ENCODE measurements at regions not wholly inside any gene's neighbourhood (a gene's known extent, or its start where the extent isn't known, plus 50 kb on each side); places are given as distances from the start of the nearest gene placed in this dataset.
A peak's percentile ranks its signal among the peaks of the same experiment; 100 is the strongest.

DNA sequence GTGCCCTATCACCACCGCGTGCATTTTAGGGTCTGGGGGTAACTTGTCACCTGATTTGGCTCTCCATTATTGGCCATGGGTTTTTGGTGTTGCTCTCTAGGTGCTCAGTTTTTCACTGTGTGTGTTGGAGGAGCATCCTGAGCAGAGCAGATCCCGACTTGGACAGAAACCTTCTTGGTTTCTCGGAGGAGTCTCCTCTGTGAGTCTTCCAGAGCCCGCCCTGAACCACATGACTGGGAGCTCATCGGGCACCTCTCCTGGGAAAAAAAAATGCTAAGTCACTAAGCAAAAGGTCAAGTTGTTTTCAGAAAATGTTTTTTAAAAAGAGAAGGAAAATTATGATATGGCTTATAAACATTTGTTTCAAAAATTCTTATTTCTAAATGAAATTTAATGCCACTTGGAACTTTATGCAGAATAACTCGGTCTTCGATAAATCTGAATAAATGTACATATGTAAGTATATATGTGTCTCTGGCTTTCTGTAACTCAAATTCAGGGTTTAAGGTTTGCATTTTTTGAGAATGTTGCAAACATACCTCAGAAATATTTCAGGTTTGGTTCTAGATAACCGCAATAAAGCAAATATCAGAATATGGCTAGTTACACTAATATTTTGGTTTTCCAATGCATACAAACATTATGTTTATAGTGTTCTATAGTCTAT, 255.2 kb downstream of the AUH start:
- no peak overlapping the region for H3K4me3 ChIP-seq (replicated peaks in 1 of 2; ENCODE audit: low read depth in 2 of 2, low read length in 2 of 2)
- peak in 1 of 2 donors; percentile 22 for DNase-seq (ENCODE audit: low read depth in 2 of 2)
- TF ChIP-seq, protein P1, sequence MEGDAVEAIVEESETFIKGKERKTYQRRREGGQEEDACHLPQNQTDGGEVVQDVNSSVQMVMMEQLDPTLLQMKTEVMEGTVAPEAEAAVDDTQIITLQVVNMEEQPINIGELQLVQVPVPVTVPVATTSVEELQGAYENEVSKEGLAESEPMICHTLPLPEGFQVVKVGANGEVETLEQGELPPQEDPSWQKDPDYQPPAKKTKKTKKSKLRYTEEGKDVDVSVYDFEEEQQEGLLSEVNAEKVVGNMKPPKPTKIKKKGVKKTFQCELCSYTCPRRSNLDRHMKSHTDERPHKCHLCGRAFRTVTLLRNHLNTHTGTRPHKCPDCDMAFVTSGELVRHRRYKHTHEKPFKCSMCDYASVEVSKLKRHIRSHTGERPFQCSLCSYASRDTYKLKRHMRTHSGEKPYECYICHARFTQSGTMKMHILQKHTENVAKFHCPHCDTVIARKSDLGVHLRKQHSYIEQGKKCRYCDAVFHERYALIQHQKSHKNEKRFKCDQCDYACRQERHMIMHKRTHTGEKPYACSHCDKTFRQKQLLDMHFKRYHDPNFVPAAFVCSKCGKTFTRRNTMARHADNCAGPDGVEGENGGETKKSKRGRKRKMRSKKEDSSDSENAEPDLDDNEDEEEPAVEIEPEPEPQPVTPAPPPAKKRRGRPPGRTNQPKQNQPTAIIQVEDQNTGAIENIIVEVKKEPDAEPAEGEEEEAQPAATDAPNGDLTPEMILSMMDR (IDR thresholded peaks at IDR 0.05; ENCODE audit: low read depth, low read length), result no peak

DNA sequence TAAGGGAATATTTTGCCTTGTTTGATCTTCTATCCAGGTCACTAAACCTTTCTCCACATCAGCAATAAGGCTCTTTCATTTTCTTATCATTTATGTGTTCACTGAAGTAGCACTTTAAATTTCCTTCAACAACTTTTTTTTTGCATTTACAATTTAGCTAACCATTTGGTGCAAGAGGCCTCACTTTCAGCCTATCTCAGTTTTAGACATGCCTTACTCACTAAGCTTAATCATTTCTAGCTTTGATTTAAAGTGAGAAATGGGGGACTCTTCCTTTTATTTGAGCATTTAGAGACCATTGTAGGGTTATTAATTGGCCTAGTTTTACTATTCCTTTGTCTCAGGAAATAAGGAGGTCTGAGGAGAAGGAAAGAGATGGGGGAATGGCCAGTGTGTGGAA, 250.5 kb downstream of the AUH start:
- H3K4me3 ChIP-seq (replicated peaks in 1 of 2; ENCODE audit: low read depth in 2 of 2, low read length in 2 of 2), result no peak overlapping the region
- TF ChIP-seq, protein P1 (IDR thresholded peaks at IDR 0.05; ENCODE audit: low read depth, low read length), result no peak
- no peak for DNase-seq (ENCODE audit: low read depth in 2 of 2)

GRCh38 chr9:91111876-91112275, 249.8 kb downstream of the AUH start:
- TF ChIP-seq, protein P1 (IDR thresholded peaks at IDR 0.05; ENCODE audit: low read depth, low read length), result no peak
- no peak overlapping the region for H3K4me3 ChIP-seq (replicated peaks in 1 of 2; ENCODE audit: low read depth in 2 of 2, low read length in 2 of 2)
- DNase-seq (ENCODE audit: low read depth in 2 of 2), result no peak

DNA sequence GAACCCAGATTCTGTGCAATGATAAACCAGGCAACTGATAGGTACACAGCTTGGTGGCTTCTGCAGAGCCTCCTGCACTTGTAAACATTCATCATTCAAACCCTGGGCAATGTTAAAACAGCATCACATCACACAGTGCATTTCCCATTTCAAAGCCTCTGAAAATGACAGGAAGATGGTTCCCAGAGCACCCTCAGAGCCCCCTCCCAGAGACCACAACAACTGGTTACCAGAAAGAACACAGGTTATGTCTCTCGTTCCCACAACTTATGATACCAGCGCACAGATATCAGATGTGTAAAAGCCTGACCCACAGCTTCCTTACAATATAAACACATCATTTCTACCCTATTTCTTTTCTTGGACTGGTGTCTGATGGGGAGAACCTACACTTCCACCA, 248.7 kb downstream of the AUH start:
- no peak for DNase-seq (ENCODE audit: low read depth in 2 of 2)
- H3K4me3 ChIP-seq (replicated peaks in 1 of 2; ENCODE audit: low read depth in 2 of 2, low read length in 2 of 2), result no peak overlapping the region
- TF ChIP-seq, protein P1 (IDR thresholded peaks at IDR 0.05; ENCODE audit: low read depth, low read length), result no peak

DNA sequence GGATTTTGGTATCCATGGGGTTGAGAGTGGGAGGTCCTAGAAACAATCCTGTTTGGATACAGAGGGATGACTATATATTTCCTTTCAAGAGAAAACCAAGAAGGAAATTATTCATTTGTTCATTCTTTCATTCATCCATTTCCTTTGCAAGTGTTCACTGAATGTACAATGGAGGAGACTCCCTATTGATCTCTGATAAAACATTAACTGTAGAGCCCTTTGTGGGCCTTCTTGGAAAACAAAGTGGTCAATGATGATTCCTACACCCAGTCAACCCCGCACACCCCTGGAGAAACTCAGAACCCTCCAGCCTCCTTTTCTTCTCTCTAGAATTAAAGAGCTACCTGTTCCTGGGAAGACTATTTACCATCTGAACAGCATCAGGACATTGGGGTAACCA, 247.3 kb downstream of the AUH start:
- H3K4me3 ChIP-seq (replicated peaks in 1 of 2; ENCODE audit: low read depth in 2 of 2, low read length in 2 of 2), result no peak overlapping the region
- TF ChIP-seq, protein P1 (IDR thresholded peaks at IDR 0.05; ENCODE audit: low read depth, low read length), result no peak
- no peak for DNase-seq (ENCODE audit: low read depth in 2 of 2)

GRCh38 chr9:91116211-91116610, 245.5 kb downstream of the AUH start:
- TF ChIP-seq, protein P1 (IDR thresholded peaks at IDR 0.05; ENCODE audit: low read depth, low read length), result no peak
- no peak overlapping the region for H3K4me3 ChIP-seq (replicated peaks in 1 of 2; ENCODE audit: low read depth in 2 of 2, low read length in 2 of 2)
- DNase-seq (ENCODE audit: low read depth in 2 of 2), result peak in 1 of 2 donors; percentile 54

DNA sequence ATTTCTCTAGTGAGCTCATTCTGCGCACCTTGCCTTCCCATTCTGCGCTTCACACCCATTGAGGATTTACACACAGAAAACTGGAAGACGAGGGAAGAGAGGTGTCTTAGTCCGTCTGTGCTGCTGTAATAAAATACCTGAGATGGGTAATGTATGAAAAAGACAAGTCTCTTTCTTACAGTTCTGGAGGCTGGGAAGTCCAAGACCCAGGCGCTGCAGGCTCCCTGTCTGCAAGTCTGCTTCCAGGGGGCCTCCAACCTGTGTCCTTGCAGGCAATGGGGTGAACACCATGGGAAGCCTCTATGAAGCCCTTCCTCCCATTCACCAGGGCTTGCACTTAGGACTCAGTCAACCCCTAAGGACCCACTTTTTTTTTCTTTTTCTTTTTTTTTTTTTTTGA, 245.0 kb downstream of the AUH start:
- TF ChIP-seq, protein P1 (IDR thresholded peaks at IDR 0.05; ENCODE audit: low read depth, low read length), result no peak
- no peak overlapping the region for H3K4me3 ChIP-seq (replicated peaks in 1 of 2; ENCODE audit: low read depth in 2 of 2, low read length in 2 of 2)
- no peak for DNase-seq (ENCODE audit: low read depth in 2 of 2)
